Panc1 (cell line): ENCODE measurements at regions not wholly inside any gene's neighbourhood (a gene's known extent, or its start where the extent isn't known, plus 50 kb on each side); places are given as distances from the start of the nearest gene placed in this dataset.

ENCODE experiments used
- CTCF ChIP-seq: fragments of 450-650 bp; IDR thresholded peaks from 2 replicates; pipeline ENCODE4 v1.5.1; 2017; ENCODE audit warnings: mild to moderate bottlenecking
- POLR2AphosphoS5 ChIP-seq: IDR thresholded peaks from 2 replicates; pipeline ENCODE4 v1.6.1; 2012; ENCODE audit warnings: mild to moderate bottlenecking, low read depth, low read length, moderate library complexity

- no peak for TF ChIP-seq CTCF
- no peak for TF ChIP-seq POLR2AphosphoS5
Measured at GRCh38 chr6:29884261-29884660, 56.6 kb downstream of the HLA-G start.
